ENCODE measurements at regions not wholly inside any gene's neighbourhood (a gene's known extent, or its start where the extent isn't known, plus 50 kb on each side); places are given as distances from the start of the nearest gene placed in this dataset.

DNA sequence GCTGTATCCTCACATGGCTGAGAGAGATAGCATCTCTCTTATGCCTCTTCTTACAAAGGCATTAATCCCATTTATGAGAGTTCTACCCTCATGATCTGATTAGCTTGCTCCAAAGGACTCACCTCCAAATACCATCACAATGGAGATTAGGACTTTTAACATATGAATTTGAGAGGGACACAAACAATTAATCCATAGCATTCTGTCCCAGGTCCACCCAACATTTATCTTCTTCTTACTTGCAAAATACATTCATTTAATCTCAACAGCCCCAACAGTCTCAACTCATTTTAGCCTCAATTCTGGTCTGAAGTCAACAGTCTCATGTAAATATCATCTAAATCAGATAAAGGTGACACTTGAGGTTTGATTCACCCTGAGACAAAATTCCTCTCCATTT, 555.4 kb downstream of the RAB28 start:
- Histone ChIP-seq H3K4me3 (no peak overlapping the region), H3K27ac (no peak overlapping the region), H3K9me3 (no peaks in the 10 kb centered on the region), H3K4me1 (no peaks in the 10 kb centered on the region), H3K36me3 (no peaks in the 10 kb centered on the region), H3K27me3 (no peaks in the 10 kb centered on the region)
- intact Hi-C loops (cut with DNase I), result no loop called here
- FAIRE-seq (no peak), ATAC-seq (no peak), DNase-seq (no peak)
- no peak for TF ChIP-seq CTCF (IDR thresholded peaks at IDR 0.05)

DNA sequence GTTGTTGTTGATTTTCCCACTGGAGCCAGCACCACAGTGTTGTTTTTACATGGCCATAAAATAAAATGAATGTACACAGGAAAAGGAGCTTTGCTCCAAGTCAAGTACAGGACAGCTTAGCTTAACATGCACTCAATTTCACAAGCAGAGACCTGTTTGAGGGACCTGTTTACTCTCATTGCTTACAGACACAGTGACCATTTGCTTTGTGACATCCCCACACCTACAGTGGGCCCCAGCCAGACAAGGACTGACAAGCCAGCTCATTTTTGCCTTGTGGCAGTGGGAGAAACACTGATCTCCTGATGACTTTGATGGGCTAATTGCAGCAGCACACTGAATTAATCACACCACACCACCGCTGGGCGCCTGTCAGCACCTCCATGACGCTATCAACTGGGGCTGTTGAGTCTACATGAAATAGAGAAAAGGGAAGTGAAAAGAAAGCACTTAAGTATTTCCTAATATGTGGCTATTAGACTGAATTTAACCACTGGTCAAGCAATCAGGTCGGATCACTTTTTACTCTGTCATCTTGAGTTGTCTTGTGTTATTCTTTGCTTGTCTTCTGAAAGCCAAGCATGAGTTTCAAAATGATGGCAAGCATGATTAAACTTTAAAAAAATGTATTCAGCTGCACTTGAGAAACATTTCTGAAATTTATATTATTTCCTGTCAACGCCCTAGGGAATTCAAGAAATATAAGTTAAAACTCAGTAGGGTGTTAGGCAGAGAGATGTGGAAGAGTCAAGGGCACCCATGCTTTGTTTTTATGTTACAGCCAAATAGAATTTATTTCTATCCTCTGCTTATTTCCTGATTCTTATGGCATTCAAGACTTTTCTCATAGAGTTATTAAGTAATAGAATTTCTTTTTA, 557.7 kb downstream of the RAB28 start:
- no peaks in the 10 kb centered on the region for H3K9me3 ChIP-seq
- no peak for TF ChIP-seq CTCF (IDR thresholded peaks at IDR 0.05)
- H3K4me3 ChIP-seq, result no peak overlapping the region
- WGBS, 2 donors, result 66 to 71% methylated on average over 5 of the region's 5 CpGs
- FAIRE-seq (no peak), DNase-seq (no peak), ATAC-seq (no peak)
- intact Hi-C loops (cut with DNase I), result no loop called here
- H3K4me1 ChIP-seq, result no peaks in the 10 kb centered on the region
- H3K27me3 ChIP-seq, result no peaks in the 10 kb centered on the region
- no peaks in the 10 kb centered on the region for H3K36me3 ChIP-seq
- no peak overlapping the region for H3K27ac ChIP-seq

DNA sequence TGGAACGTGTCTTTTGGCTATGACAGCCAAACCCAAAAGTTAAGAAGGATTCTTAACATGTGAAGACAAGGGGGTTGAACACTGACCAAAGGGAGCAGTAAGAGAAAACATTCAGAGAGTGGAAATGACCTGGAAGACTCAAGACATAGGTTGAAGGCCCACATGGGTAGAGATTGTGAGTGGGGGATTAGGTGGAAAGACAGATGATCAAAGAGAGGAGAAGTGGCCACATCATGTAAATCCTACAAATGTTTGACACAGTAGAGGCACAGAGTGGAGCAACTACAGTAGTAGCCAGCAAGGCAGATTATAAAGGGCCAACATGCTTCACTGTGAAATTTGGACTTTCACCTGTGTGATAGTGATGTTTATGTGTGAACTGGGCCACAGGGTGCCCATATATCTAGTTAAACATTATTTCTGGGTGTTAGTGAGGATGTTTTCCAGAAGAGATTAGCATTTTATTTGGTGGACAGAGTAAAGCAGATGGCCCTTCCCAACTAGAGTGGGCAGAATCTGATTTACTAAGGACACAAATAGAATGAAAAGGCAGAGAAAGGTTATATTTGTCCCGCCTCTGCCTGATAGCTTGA, 559.3 kb downstream of the RAB28 start:
- no peaks in the 10 kb centered on the region for H3K36me3 ChIP-seq
- ATAC-seq (no peak), FAIRE-seq (no peak), DNase-seq (no peak)
- intact Hi-C loops (cut with DNase I), result no loop called here
- H3K27me3 ChIP-seq, result no peaks in the 10 kb centered on the region
- TF ChIP-seq CTCF (IDR thresholded peaks at IDR 0.05), result no peak
- 84 to 90% methylated on average over 2 of the region's 2 CpGs for WGBS, 2 donors
- no peaks in the 10 kb centered on the region for H3K9me3 ChIP-seq
- H3K4me1 ChIP-seq, result no peaks in the 10 kb centered on the region
- no peak overlapping the region for H3K27ac ChIP-seq
- H3K4me3 ChIP-seq, result no peak overlapping the region

GRCh38 chr4:12924253-12924652, 559.9 kb downstream of the RAB28 start:
- H3K9me3 ChIP-seq, result no peaks in the 10 kb centered on the region
- ATAC-seq, result no peak
- H3K36me3 ChIP-seq, result no peaks in the 10 kb centered on the region
- H3K4me1 ChIP-seq, result no peaks in the 10 kb centered on the region
- no peak for FAIRE-seq
- no peaks in the 10 kb centered on the region for H3K27me3 ChIP-seq
- DNase-seq, result no peak
- intact Hi-C loops (cut with DNase I), result no loop called here
- H3K4me3 ChIP-seq, result no peak overlapping the region
- H3K27ac ChIP-seq, result no peak overlapping the region
- no peak for TF ChIP-seq CTCF (IDR thresholded peaks at IDR 0.05)
- 80 to 84% methylated on average over 4 of the region's 4 CpGs for WGBS, 2 donors

DNA sequence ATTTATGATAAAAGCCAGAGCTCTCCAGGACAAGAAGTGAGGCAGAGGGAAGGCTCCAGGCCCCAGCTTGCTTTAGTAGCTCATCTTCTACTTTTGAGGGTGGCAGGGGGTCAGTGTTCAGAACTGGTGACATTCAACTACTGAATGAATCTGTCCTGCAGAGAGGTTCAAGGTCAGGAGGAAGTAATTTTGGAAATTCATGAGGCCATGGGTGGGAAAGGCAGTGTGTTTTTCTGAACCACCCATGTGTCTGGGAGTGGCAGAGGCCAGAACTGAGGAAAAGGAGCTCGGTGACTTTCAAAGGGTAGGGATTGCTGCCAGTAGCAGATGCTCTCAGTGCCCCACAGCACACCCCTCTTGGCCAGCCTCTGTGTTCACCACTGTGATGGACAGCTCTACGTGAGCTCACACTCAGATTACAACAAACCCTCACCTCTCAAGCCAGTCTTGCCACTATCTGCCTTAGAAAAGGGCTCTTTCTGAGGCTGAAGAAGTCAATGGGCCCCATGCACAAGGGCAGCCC, 571.2 kb downstream of the RAB28 start:
- no peak for ATAC-seq
- no peak for TF ChIP-seq CTCF (IDR thresholded peaks at IDR 0.05)
- FAIRE-seq, result no peak
- WGBS, 2 donors, result 78 to 85% methylated on average over 2 of the region's 2 CpGs
- H3K4me3 ChIP-seq, result no peak overlapping the region
- no peak for DNase-seq
- H3K27ac ChIP-seq, result no peak overlapping the region
- no peaks in the 10 kb centered on the region for H3K4me1 ChIP-seq
- H3K9me3 ChIP-seq, result no peaks in the 10 kb centered on the region
- intact Hi-C loops (cut with DNase I), result no loop called here
- H3K27me3 ChIP-seq, result no peaks in the 10 kb centered on the region
- no peaks in the 10 kb centered on the region for H3K36me3 ChIP-seq

Measured in pancreas (tissue), 10 donors.